M059J (cell line): ENCODE measurements at regions not wholly inside any gene's neighbourhood (a gene's known extent, or its start where the extent isn't known, plus 50 kb on each side); places are given as distances from the start of the nearest gene placed in this dataset.

Source experiments
- DNase-seq: peaks from one replicate; pipeline ENCODE4 v3.0.0-alpha.2; 2012; ENCODE audit warnings: low read depth

- DNase-seq, result no peak
Measured at GRCh38 chr6:138550346-138550767, 51.1 kb upstream of the NHSL1 start.

GRCh38 chr6:138554146-138554545 lies 54.9 kb upstream of the NHSL1 start:
- no peak for DNase-seq

- peak; percentile 87 for DNase-seq
Measured at GRCh38 chr6:138555421-138555988, 56.2 kb upstream of the NHSL1 start.

- no peak for DNase-seq
Measured at GRCh38 chr6:138557147-138557546, 57.9 kb upstream of the NHSL1 start.

- no peak for DNase-seq
Measured at GRCh38 chr6:138559143-138559542, 59.8 kb upstream of the NHSL1 start.

GRCh38 chr6:138560130-138560860 lies 61.0 kb upstream of the NHSL1 start:
- DNase-seq, result no peak

- no peak for DNase-seq
Measured at GRCh38 chr6:138562691-138563090, 63.4 kb upstream of the NHSL1 start.

- DNase-seq, result no peak
Measured at GRCh38 chr6:138563231-138563630, 63.9 kb upstream of the NHSL1 start.

- peak; percentile 51 for DNase-seq
Measured at GRCh38 chr6:138563650-138564049, 64.4 kb upstream of the NHSL1 start.

- DNase-seq, result no peak
Measured at GRCh38 chr6:138564170-138564721, 65.0 kb upstream of the NHSL1 start.

- no peak for DNase-seq
Measured at GRCh38 chr6:138567052-138567451, 67.8 kb upstream of the NHSL1 start.

- DNase-seq, result no peak
Measured at GRCh38 chr6:138568997-138569396, 69.7 kb upstream of the NHSL1 start.

- DNase-seq, result no peak
Measured at GRCh38 chr6:138569554-138569953, 70.3 kb upstream of the NHSL1 start.

GRCh38 chr6:138569970-138570724 lies 70.9 kb upstream of the NHSL1 start:
- DNase-seq, result no peak

GRCh38 chr6:138570725-138571029 lies 71.4 kb upstream of the NHSL1 start:
- no peak for DNase-seq

GRCh38 chr6:138571181-138571580 lies 71.9 kb upstream of the NHSL1 start:
- no peak for DNase-seq

- no peak for DNase-seq
Measured at GRCh38 chr6:138571585-138572166, 72.4 kb upstream of the NHSL1 start.

- peak; percentile 54 for DNase-seq
Measured at GRCh38 chr6:138572167-138572875, 73.0 kb upstream of the NHSL1 start.

- DNase-seq, result no peak
Measured at GRCh38 chr6:138572885-138573284, 73.6 kb upstream of the NHSL1 start.

- no peak for DNase-seq
Measured at GRCh38 chr6:138575257-138575656, 76.0 kb upstream of the NHSL1 start.

- no peak for DNase-seq
Measured at GRCh38 chr6:138576313-138576712, 77.0 kb upstream of the NHSL1 start.
